HEK293 (cell line): ENCODE measurements at regions not wholly inside any gene's neighbourhood (a gene's known extent, or its start where the extent isn't known, plus 50 kb on each side); places are given as distances from the start of the nearest gene placed in this dataset.
"Not testable (repeated sequence)": the region's sequence is repeated elsewhere in the genome, so short reads cannot be mapped to it uniquely, and the experiment has no call there.

ENCODE experiments used
- CTCF ChIA-PET: fragments of 350-600 bp; formaldehyde crosslinking; extraction: SDS; loops from one replicate; lab custom pipeline; 2021; ENCODE audit warnings: antibody characterized with exemption; lab: Yijun Ruan, JAX
- POLR2A ChIA-PET: fragments of 300-600 bp; formaldehyde crosslinking; extraction: SDS; loops from one replicate; lab custom pipeline; 2020; ENCODE audit warnings: antibody characterized with exemption, inconsistent platforms; lab: Yijun Ruan, JAX
- H3K27ac ChIP-seq: fragments of 200-500 bp; sonication (Bioruptor generic); 2 replicates; pipeline ENCODE4 v1.5.1; 2014; ENCODE audit warnings: low read depth, low read length, control low read depth, inconsistent platforms; ENCODE audit errors: extremely low read depth
- H3K36me3 ChIP-seq, 2 experiments: fragments of 200-500 bp in 1 of 2; sonication (Bioruptor generic) in 1 of 2; 1 replicate in 1 of 2; 2 replicates in 1 of 2; pipeline ENCODE4 v1.5.1; 2014 to 2017; ENCODE audit warnings: inconsistent platforms in 2 of 2, low read length in 2 of 2; ENCODE audit not compliant: control insufficient read depth in 2 of 2, insufficient read depth in 1 of 2
- H3K4me1 ChIP-seq: fragments of 200-500 bp; sonication (Bioruptor generic); 2 replicates; pipeline ENCODE4 v1.5.1; 2014; ENCODE audit warnings: mild to moderate bottlenecking, low read length, inconsistent platforms; ENCODE audit not compliant: control insufficient read depth, insufficient read depth
- H3K4me3 ChIP-seq: 2 replicates; pipeline ENCODE4 v1.5.1; 2011; ENCODE audit warnings: low read depth, mild to moderate bottlenecking, control low read depth, low read length, moderate library complexity
- H3K9me3 ChIP-seq: fragments of 200-500 bp; sonication (Bioruptor generic); 2 replicates; pipeline ENCODE4 v1.5.1; 2014; ENCODE audit warnings: low read depth, low read length, inconsistent platforms; ENCODE audit not compliant: control insufficient read depth, insufficient read depth
- CTCF ChIP-seq: fragments of 450-650 bp; formaldehyde crosslinking; IDR thresholded peaks from 2 replicates; pipeline ENCODE4 v1.5.1; 2016; ENCODE audit warnings: missing biosample characterization, missing genetic modification characterization
- HOXA7 ChIP-seq: sonication (generic); formaldehyde crosslinking; IDR thresholded peaks from 2 replicates; pipeline ENCODE4 v1.8.1; 2022; ENCODE audit warnings: missing genetic modification reagents, borderline replicate concordance
- KLF17 ChIP-seq: fragments of 450-650 bp; formaldehyde crosslinking; IDR thresholded peaks from 2 replicates; pipeline ENCODE4 v1.5.1; 2016; ENCODE audit warnings: missing biosample characterization, missing genetic modification characterization
- KLF7 ChIP-seq: fragments of 450-650 bp; formaldehyde crosslinking; IDR thresholded peaks from 2 replicates; pipeline ENCODE4 v1.5.1; 2016; ENCODE audit warnings: missing biosample characterization, missing genetic modification characterization, borderline replicate concordance
- MZF1 ChIP-seq: fragments of 450-650 bp; formaldehyde crosslinking; IDR thresholded peaks from 2 replicates; pipeline ENCODE4 v1.5.1; 2017; ENCODE audit warnings: missing biosample characterization, missing genetic modification characterization, borderline replicate concordance
- OSR2 ChIP-seq: fragments of 450-650 bp; formaldehyde crosslinking; IDR thresholded peaks from 2 replicates; pipeline ENCODE4 v1.5.1; 2016; ENCODE audit warnings: missing biosample characterization, missing genetic modification characterization
- RBAK ChIP-seq: fragments of 450-650 bp; formaldehyde crosslinking; IDR thresholded peaks from 2 replicates; pipeline ENCODE4 v1.5.1; 2016; ENCODE audit warnings: missing biosample characterization, missing genetic modification characterization
- ZFP3 ChIP-seq: fragments of 450-650 bp; formaldehyde crosslinking; IDR thresholded peaks from 2 replicates; pipeline ENCODE4 v1.5.1; 2016; ENCODE audit warnings: low read depth, missing biosample characterization, missing genetic modification characterization
- ZFP41 ChIP-seq: fragments of 450-650 bp; formaldehyde crosslinking; IDR thresholded peaks from 2 replicates; pipeline ENCODE4 v1.5.1; 2016; ENCODE audit warnings: missing biosample characterization, missing genetic modification characterization, borderline replicate concordance
- ZNF175 ChIP-seq: fragments of 450-650 bp; formaldehyde crosslinking; IDR thresholded peaks from 2 replicates; pipeline ENCODE4 v1.5.1; 2016; ENCODE audit warnings: missing biosample characterization, missing genetic modification characterization
- ZNF248 ChIP-seq: fragments of 450-650 bp; formaldehyde crosslinking; IDR thresholded peaks from 2 replicates; pipeline ENCODE4 v1.5.1; 2017; ENCODE audit warnings: missing biosample characterization, missing genetic modification characterization
- ZNF302 ChIP-seq: fragments of 450-650 bp; formaldehyde crosslinking; IDR thresholded peaks from 2 replicates; pipeline ENCODE4 v1.5.1; 2016; ENCODE audit warnings: missing biosample characterization, missing genetic modification characterization, low read depth
- ZNF404 ChIP-seq: fragments of 450-650 bp; formaldehyde crosslinking; IDR thresholded peaks from 2 replicates; pipeline ENCODE4 v1.5.1; 2017; ENCODE audit warnings: missing biosample characterization, missing genetic modification characterization
- ZNF433 ChIP-seq: fragments of 450-650 bp; formaldehyde crosslinking; IDR thresholded peaks from 2 replicates; pipeline ENCODE4 v1.5.1; 2016; ENCODE audit warnings: missing biosample characterization, missing genetic modification characterization, low read depth
- ZNF529 ChIP-seq: fragments of 450-650 bp; formaldehyde crosslinking; IDR thresholded peaks from 2 replicates; pipeline ENCODE4 v1.5.1; 2017; ENCODE audit warnings: missing genetic modification characterization, missing biosample characterization; ENCODE audit not compliant: insufficient replicate concordance
- ZNF544 ChIP-seq: fragments of 450-650 bp; formaldehyde crosslinking; IDR thresholded peaks from 2 replicates; pipeline ENCODE4 v1.5.0; 2017; ENCODE audit warnings: missing biosample characterization, missing genetic modification characterization
- ZNF571 ChIP-seq: fragments of 450-650 bp; formaldehyde crosslinking; IDR thresholded peaks from 2 replicates; pipeline ENCODE4 v1.5.0; 2017; ENCODE audit warnings: missing biosample characterization, missing genetic modification characterization
- ZNF621 ChIP-seq: fragments of 450-650 bp; formaldehyde crosslinking; IDR thresholded peaks from 2 replicates; pipeline ENCODE4 v1.5.1; 2017; ENCODE audit warnings: missing biosample characterization, missing genetic modification characterization
- ZNF670 ChIP-seq: fragments of 450-650 bp; formaldehyde crosslinking; IDR thresholded peaks from 2 replicates; pipeline ENCODE4 v1.5.1; 2016; ENCODE audit warnings: missing biosample characterization, missing genetic modification characterization, low read depth
- ZNF707 ChIP-seq: fragments of 450-650 bp; formaldehyde crosslinking; IDR thresholded peaks from 2 replicates; pipeline ENCODE4 v1.5.1; 2016; ENCODE audit warnings: missing biosample characterization, missing genetic modification characterization

GRCh38 chr17:70446446-70446845 lies 277.1 kb downstream of the KCNJ2 start:
- CTCF ChIA-PET = no interaction called here
- no peak overlapping the region for H3K27ac ChIP-seq
- POLR2A ChIA-PET = no interaction called here
- no peaks in the 10 kb centered on the region for H3K4me1 ChIP-seq
- H3K36me3 ChIP-seq = no peaks in the 10 kb centered on the region
- H3K4me3 ChIP-seq = no peak overlapping the region
- no peaks in the 10 kb centered on the region for H3K9me3 ChIP-seq
- TF ChIP-seq CTCF (tag by site-specific recombination) (no peak), ZNF175 (no peak), ZNF404 (tag by site-specific recombination) (no peak), OSR2 (tag by site-specific recombination) (no peak), ZNF670 (tag by site-specific recombination) (no peak), RBAK (tag by site-specific recombination) (no peak), KLF17 (tag by site-specific recombination) (no peak), ZFP41 (tag by site-specific recombination) (no peak), KLF7 (no peak), ZFP3 (tag by site-specific recombination) (no peak), ZNF433 (tag by site-specific recombination) (no peak), ZNF571 (tag by site-specific recombination) (no peak), ZNF248 (tag by site-specific recombination) (no peak), MZF1 (tag by site-specific recombination) (no peak), ZNF529 (no peak), ZNF544 (no peak), ZNF707 (tag by site-specific recombination) (no peak), HOXA7 (CRISPR knock-in tag) (no peak), ZNF302 (tag by site-specific recombination) (no peak)
- TF ChIP-seq, all 188 proteins: peak for 0

- Histone ChIP-seq H3K36me3 (no peaks in the 10 kb centered on the region), H3K4me3 (no peak overlapping the region), H3K27ac (no peak overlapping the region)
- POLR2A ChIA-PET = no interaction called here
- TF ChIP-seq ZNF621 (tag by site-specific recombination) = no peak
- TF ChIP-seq, all 188 proteins: peak for 0
- CTCF ChIA-PET = interaction anchor here (0.6 kb wide), 2 partner anchors 110 to 1201 kb away, joined by 3 read pairs; no protein-coding TSS in a partner anchor
- Histone ChIP-seq H3K4me1 (no peaks in the 10 kb centered on the region), H3K9me3 (no peaks in the 10 kb centered on the region)
Observed at GRCh38 chr17:70447588-70447987, 278.3 kb downstream of the KCNJ2 start.

GRCh38 chr17:70453075-70453474 lies 283.7 kb downstream of the KCNJ2 start:
- H3K9me3 ChIP-seq, POLR2A ChIA-PET, H3K27ac ChIP-seq, H3K4me1 ChIP-seq, H3K4me3 ChIP-seq, H3K36me3 ChIP-seq: not testable (repeated sequence)
- CTCF ChIA-PET = interaction anchor here (0.6 kb wide), 1 partner anchor 929 kb away, joined by 3 read pairs; no protein-coding TSS in a partner anchor
